Epithelial cell of proximal tubule (primary cell): ENCODE measurements at regions not wholly inside any gene's neighbourhood (a gene's known extent, or its start where the extent isn't known, plus 50 kb on each side); places are given as distances from the start of the nearest gene placed in this dataset.

ENCODE experiments used
- DNase-seq: peaks from one replicate; pipeline ENCODE4 v3.0.0-alpha.2; 2011; ENCODE audit warnings: low read depth
- H3K4me3 ChIP-seq: 2 replicates; pipeline ENCODE4 v1.5.1; 2011; ENCODE audit warnings: low read depth, mild to moderate bottlenecking, low read length
- CTCF ChIP-seq: conservative IDR thresholded peaks from 2 replicates; pipeline ENCODE4 v1.5.1; 2012; ENCODE audit warnings: low read depth, mild to moderate bottlenecking, low read length

- no peak for TF ChIP-seq CTCF
- no peak for DNase-seq
- no peak overlapping the region for H3K4me3 ChIP-seq
These were observed 365.6 kb downstream of the WDR11 start for GRCh38 chr10:121216721-121217181.

- no peak for TF ChIP-seq CTCF
- no peak overlapping the region for H3K4me3 ChIP-seq
- no peak for DNase-seq
These were observed 366.2 kb downstream of the WDR11 start for GRCh38 chr10:121217331-121217730.

- H3K4me3 ChIP-seq, result no peak overlapping the region
- no peak for DNase-seq
- no peak for TF ChIP-seq CTCF
These were observed 369.9 kb downstream of the WDR11 start for GRCh38 chr10:121221072-121221471.

- no peak for TF ChIP-seq CTCF
- DNase-seq, result no peak
These were observed 370.8 kb downstream of the WDR11 start for GRCh38 chr10:121221991-121222390.

GRCh38 chr10:121222842-121223241, 371.7 kb downstream of the WDR11 start:
- no peak for DNase-seq
- no peak overlapping the region for H3K4me3 ChIP-seq
- TF ChIP-seq CTCF, result no peak

More at GRCh38 chr10:121221991-121222390, 370.8 kb downstream of the WDR11 start:
- no peak overlapping the region for H3K4me3 ChIP-seq

- DNase-seq, result no peak
- no peak for TF ChIP-seq CTCF
- no peak overlapping the region for H3K4me3 ChIP-seq
These were observed 367.2 kb downstream of the FGFR2 start for GRCh38 chr10:121231079-121231478.

- TF ChIP-seq CTCF, result no peak
- DNase-seq, result no peak
- no peak overlapping the region for H3K4me3 ChIP-seq
These were observed 365.8 kb downstream of the FGFR2 start for GRCh38 chr10:121232494-121232893.
